ENCODE measurements at regions not wholly inside any gene's neighbourhood (a gene's known extent, or its start where the extent isn't known, plus 50 kb on each side); places are given as distances from the start of the nearest gene placed in this dataset.
A peak's percentile ranks its signal among the peaks of the same experiment; 100 is the strongest.

DNA sequence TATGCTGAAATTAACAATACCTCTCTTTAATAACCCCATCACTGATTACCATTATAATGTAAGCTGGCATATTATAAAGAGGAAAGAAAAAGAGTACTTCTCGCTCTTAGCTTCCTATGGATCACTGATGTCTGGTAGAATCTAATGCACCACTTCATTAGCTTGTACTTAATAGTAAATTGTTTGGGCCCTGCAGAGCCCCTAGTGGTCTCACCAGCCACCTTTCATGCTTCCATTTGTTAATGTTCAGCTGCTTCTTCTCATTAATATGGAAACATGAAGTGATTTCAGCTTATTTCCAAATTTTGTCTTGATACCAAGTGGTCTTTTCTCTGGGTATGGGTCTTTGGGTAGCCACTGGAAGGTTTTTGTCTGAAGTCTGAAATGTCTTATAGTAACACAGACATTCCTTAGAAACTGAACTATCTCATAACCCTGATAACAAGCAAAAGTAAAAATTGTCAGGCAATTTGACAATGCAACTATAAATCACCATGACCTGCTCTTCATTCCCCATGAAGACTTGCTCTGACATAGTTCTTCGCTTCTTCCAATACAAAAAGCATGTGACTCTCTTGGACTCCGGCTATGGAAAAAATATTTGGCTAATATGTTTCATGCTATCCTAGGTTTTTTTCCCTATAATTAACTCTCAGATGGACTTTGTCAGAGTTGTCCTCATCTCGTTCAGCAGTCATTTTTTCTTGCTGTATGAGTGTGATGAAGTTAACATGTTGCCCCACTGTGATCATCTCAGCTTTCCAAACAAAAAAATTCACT, 395.8 kb upstream of the MARCKS start:
- H3K4me3 ChIP-seq (ENCODE audit: low read depth, low read length): no peak overlapping the region
- no peaks in the 10 kb centered on the region for H3K27me3 ChIP-seq (ENCODE audit: insufficient read depth, low read depth, severe bottlenecking)
- H3K27ac ChIP-seq: no peak overlapping the region
- DNase-seq: no peak
- H3K36me3 ChIP-seq: no peaks in the 10 kb centered on the region
- H3K9me3 ChIP-seq (ENCODE audit: severe bottlenecking): no peaks in the 10 kb centered on the region
- 0 out of 2 replicates have a peak, but pooled peaks have one; percentile 21 for TF ChIP-seq CTCF (IDR thresholded peaks at IDR 0.05; ENCODE audit: low read depth, low read length)

- Histone ChIP-seq H3K27ac (no peak overlapping the region), H3K27me3 (ENCODE audit: insufficient read depth, low read depth, severe bottlenecking) (no peaks in the 10 kb centered on the region), H3K36me3 (no peaks in the 10 kb centered on the region), H3K9me3 (ENCODE audit: severe bottlenecking) (no peaks in the 10 kb centered on the region), H3K4me3 (ENCODE audit: low read depth, low read length) (no peak overlapping the region)
- no peak for TF ChIP-seq CTCF (IDR thresholded peaks at IDR 0.05; ENCODE audit: low read depth, low read length)
- DNase-seq: no peak
These were observed 392.6 kb upstream of the MARCKS start for GRCh38 chr6:113464536-113464935.

GRCh38 chr6:113464960-113465359, 392.2 kb upstream of the MARCKS start:
- Histone ChIP-seq H3K27ac (no peak overlapping the region), H3K27me3 (ENCODE audit: insufficient read depth, low read depth, severe bottlenecking) (no peaks in the 10 kb centered on the region), H3K36me3 (no peaks in the 10 kb centered on the region), H3K9me3 (ENCODE audit: severe bottlenecking) (no peaks in the 10 kb centered on the region), H3K4me3 (ENCODE audit: low read depth, low read length) (no peak overlapping the region)
- no peak for DNase-seq
- TF ChIP-seq CTCF (IDR thresholded peaks at IDR 0.05; ENCODE audit: low read depth, low read length): no peak

DNA sequence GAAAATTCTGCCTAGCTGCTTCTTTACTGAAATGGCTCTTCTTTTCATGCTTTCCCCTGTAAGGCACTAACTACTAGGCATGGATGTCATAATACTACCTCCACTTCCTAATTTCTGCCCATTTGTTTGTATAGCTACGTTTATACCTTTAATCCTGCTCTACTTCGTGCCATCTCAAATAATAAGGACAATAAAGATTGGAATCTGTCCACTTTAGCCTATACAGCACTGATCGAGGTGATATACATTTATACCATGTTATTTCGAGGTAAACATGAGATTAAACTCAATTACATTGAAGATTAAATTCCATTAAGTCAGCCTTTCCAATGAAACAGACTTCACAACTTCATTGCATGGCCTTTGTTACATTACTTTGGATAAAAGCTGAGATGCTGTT, 390.6 kb upstream of the MARCKS start:
- TF ChIP-seq CTCF (IDR thresholded peaks at IDR 0.05; ENCODE audit: low read depth, low read length): no peak
- no peak overlapping the region for H3K27ac ChIP-seq
- no peaks in the 10 kb centered on the region for H3K9me3 ChIP-seq (ENCODE audit: severe bottlenecking)
- DNase-seq: no peak
- no peak overlapping the region for H3K4me3 ChIP-seq (ENCODE audit: low read depth, low read length)
- H3K36me3 ChIP-seq: no peaks in the 10 kb centered on the region
- no peaks in the 10 kb centered on the region for H3K27me3 ChIP-seq (ENCODE audit: insufficient read depth, low read depth, severe bottlenecking)

DNA sequence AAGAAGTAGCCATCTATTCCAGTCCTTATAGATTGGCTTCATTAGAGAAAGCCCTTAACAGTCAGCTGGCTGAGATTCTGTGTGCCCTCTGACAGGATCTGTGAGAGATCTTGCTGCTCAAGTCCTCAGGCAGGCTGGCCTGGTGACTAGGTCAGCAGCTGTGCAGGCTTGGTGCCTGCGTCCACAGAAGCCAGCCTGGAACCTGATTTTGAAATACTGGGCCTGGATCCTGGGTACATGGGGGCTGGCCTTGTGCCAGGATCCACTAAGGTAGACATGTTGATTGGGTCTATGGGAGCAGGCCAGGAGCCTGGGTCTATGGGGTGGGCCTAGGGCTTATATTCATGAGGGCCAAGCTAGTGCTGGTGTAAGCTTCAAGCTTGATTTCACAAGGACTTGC, 381.8 kb upstream of the MARCKS start:
- Histone ChIP-seq H3K9me3 (ENCODE audit: severe bottlenecking) (no peaks in the 10 kb centered on the region), H3K36me3 (no peaks in the 10 kb centered on the region), H3K27me3 (ENCODE audit: insufficient read depth, low read depth, severe bottlenecking) (no peaks in the 10 kb centered on the region), H3K27ac (no peak overlapping the region), H3K4me3 (ENCODE audit: low read depth, low read length) (no peak overlapping the region)
- no peak for DNase-seq
- no peak for TF ChIP-seq CTCF (IDR thresholded peaks at IDR 0.05; ENCODE audit: low read depth, low read length)

All from WERI-Rb-1 (cell line).